Astrocyte (in vitro differentiated cells and primary cell): ENCODE measurements at regions not wholly inside any gene's neighbourhood (a gene's known extent, or its start where the extent isn't known, plus 50 kb on each side); places are given as distances from the start of the nearest gene placed in this dataset.

Experiments used
- CTCF ChIP-seq: IDR thresholded peaks from 2 replicates; pipeline ENCODE4 v1.5.1; 2011; ENCODE audit warnings: low read depth, mild to moderate bottlenecking, inconsistent platforms, low read length, moderate library complexity; ENCODE audit not compliant: insufficient read depth
- EZH2 ChIP-seq: IDR thresholded peaks from 2 replicates; pipeline ENCODE4 v1.6.1; 2012; ENCODE audit warnings: mild to moderate bottlenecking, low read length, inconsistent platforms; ENCODE audit not compliant: insufficient read depth

- no peak for TF ChIP-seq CTCF
- TF ChIP-seq EZH2 = no peak
Observed at GRCh38 chr9:126117158-126117425, 209.5 kb upstream of the MVB12B start.
